ENCODE measurements at regions not wholly inside any gene's neighbourhood (a gene's known extent, or its start where the extent isn't known, plus 50 kb on each side); places are given as distances from the start of the nearest gene placed in this dataset.

DNA sequence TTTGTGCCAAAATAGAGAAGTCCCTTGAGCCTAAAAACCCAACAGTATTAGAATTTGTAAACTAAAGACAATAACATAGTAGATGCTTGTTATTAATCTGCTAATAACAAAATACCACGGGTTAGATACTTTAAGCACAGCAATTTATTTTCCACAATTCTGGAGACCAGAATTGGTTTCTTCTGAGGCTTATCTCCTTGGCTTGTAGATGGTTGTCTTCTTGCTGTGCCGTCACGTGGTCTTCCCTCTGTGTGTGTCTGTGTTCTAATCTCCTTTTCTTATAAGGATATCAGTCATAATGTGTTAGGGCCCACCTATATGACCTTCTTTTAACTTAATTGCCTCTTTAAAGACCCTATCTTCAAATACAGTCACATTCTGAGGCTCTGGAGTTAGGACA, 260.1 kb downstream of the CYRIA start:
- TF ChIP-seq ZNF549 (tag by site-specific recombination; IDR thresholded peaks at IDR 0.05) = no peak
- TF ChIP-seq, protein P1, sequence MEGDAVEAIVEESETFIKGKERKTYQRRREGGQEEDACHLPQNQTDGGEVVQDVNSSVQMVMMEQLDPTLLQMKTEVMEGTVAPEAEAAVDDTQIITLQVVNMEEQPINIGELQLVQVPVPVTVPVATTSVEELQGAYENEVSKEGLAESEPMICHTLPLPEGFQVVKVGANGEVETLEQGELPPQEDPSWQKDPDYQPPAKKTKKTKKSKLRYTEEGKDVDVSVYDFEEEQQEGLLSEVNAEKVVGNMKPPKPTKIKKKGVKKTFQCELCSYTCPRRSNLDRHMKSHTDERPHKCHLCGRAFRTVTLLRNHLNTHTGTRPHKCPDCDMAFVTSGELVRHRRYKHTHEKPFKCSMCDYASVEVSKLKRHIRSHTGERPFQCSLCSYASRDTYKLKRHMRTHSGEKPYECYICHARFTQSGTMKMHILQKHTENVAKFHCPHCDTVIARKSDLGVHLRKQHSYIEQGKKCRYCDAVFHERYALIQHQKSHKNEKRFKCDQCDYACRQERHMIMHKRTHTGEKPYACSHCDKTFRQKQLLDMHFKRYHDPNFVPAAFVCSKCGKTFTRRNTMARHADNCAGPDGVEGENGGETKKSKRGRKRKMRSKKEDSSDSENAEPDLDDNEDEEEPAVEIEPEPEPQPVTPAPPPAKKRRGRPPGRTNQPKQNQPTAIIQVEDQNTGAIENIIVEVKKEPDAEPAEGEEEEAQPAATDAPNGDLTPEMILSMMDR (tag by site-specific recombination; IDR thresholded peaks at IDR 0.05) = no peak
- TF ChIP-seq, protein P2, sequence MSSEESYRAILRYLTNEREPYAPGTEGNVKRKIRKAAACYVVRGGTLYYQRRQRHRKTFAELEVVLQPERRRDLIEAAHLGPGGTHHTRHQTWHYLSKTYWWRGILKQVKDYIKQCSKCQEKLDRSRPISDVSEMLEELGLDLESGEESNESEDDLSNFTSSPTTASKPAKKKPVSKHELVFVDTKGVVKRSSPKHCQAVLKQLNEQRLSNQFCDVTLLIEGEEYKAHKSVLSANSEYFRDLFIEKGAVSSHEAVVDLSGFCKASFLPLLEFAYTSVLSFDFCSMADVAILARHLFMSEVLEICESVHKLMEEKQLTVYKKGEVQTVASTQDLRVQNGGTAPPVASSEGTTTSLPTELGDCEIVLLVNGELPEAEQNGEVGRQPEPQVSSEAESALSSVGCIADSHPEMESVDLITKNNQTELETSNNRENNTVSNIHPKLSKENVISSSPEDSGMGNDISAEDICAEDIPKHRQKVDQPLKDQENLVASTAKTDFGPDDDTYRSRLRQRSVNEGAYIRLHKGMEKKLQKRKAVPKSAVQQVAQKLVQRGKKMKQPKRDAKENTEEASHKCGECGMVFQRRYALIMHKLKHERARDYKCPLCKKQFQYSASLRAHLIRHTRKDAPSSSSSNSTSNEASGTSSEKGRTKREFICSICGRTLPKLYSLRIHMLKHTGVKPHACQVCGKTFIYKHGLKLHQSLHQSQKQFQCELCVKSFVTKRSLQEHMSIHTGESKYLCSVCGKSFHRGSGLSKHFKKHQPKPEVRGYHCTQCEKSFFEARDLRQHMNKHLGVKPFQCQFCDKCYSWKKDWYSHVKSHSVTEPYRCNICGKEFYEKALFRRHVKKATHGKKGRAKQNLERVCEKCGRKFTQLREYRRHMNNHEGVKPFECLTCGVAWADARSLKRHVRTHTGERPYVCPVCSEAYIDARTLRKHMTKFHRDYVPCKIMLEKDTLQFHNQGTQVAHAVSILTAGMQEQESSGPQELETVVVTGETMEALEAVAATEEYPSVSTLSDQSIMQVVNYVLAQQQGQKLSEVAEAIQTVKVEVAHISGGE (tag by site-specific recombination; conservative IDR thresholded peaks at IDR 0.05; ENCODE audit: low read depth) = no peak
- no peak for TF ChIP-seq ZNF785 (tag by site-specific recombination; IDR thresholded peaks at IDR 0.05)
- no peak for TF ChIP-seq ZNF184 (tag by site-specific recombination; IDR thresholded peaks at IDR 0.05)
- TF ChIP-seq, protein P3, sequence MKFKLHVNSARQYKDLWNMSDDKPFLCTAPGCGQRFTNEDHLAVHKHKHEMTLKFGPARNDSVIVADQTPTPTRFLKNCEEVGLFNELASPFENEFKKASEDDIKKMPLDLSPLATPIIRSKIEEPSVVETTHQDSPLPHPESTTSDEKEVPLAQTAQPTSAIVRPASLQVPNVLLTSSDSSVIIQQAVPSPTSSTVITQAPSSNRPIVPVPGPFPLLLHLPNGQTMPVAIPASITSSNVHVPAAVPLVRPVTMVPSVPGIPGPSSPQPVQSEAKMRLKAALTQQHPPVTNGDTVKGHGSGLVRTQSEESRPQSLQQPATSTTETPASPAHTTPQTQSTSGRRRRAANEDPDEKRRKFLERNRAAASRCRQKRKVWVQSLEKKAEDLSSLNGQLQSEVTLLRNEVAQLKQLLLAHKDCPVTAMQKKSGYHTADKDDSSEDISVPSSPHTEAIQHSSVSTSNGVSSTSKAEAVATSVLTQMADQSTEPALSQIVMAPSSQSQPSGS (tag by site-specific recombination; IDR thresholded peaks at IDR 0.05; ENCODE audit: low read depth) = no peak
- TF ChIP-seq MEIS1 (CRISPR knock-in tag; IDR thresholded peaks at IDR 0.05; ENCODE audit: borderline replicate concordance) = no peak
- TF ChIP-seq ZNF274 (IDR thresholded peaks at IDR 0.05; ENCODE audit: low read length) = no peak
- no peak for TF ChIP-seq ZNF274 (tag by site-specific recombination; IDR thresholded peaks at IDR 0.05; ENCODE audit: borderline replicate concordance)
- TF ChIP-seq, protein P4, sequence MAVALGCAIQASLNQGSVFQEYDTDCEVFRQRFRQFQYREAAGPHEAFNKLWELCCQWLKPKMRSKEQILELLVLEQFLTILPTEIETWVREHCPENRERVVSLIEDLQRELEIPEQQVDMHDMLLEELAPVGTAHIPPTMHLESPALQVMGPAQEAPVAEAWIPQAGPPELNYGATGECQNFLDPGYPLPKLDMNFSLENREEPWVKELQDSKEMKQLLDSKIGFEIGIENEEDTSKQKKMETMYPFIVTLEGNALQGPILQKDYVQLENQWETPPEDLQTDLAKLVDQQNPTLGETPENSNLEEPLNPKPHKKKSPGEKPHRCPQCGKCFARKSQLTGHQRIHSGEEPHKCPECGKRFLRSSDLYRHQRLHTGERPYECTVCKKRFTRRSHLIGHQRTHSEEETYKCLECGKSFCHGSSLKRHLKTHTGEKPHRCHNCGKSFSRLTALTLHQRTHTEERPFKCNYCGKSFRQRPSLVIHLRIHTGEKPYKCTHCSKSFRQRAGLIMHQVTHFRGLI (tag by site-specific recombination; IDR thresholded peaks at IDR 0.05) = no peak
- TF ChIP-seq ZBTB7A (tag by site-specific recombination; IDR thresholded peaks at IDR 0.05; ENCODE audit: low read depth) = no peak
